ENCODE measurements at regions not wholly inside any gene's neighbourhood (a gene's known extent, or its start where the extent isn't known, plus 50 kb on each side); places are given as distances from the start of the nearest gene placed in this dataset.

GRCh38 chr6:6766230-6766905, 177.8 kb downstream of the LY86 start:
- no peak for TF ChIP-seq CTCF (conservative IDR thresholded peaks at IDR 0.05; ENCODE audit: low read length)
- no peak for TF ChIP-seq EZH2phosphoT487 (IDR thresholded peaks at IDR 0.05; ENCODE audit: borderline replicate concordance, low read depth, low read length)
